Fibroblast of pulmonary artery (primary cell): ENCODE measurements at regions not wholly inside any gene's neighbourhood (a gene's known extent, or its start where the extent isn't known, plus 50 kb on each side); places are given as distances from the start of the nearest gene placed in this dataset.

Experiments
- DNase-seq: peaks from one replicate; pipeline ENCODE4 v3.0.0-alpha.2; 2010; ENCODE audit warnings: low read depth
- H3K4me3 ChIP-seq: replicated peaks from 2 replicates; pipeline ENCODE4 v1.5.1; 2011; ENCODE audit warnings: low read depth, mild to moderate bottlenecking, control low read depth, low read length, moderate library complexity
- CTCF ChIP-seq: IDR thresholded peaks from 2 replicates; pipeline ENCODE4 v1.5.1; 2011; ENCODE audit warnings: mild to moderate bottlenecking, control low read depth, low read length, inconsistent platforms; ENCODE audit errors: missing control alignments

- DNase-seq: no peak
- no peak for TF ChIP-seq CTCF
- no peak overlapping the region for H3K4me3 ChIP-seq
Observed at GRCh38 chr2:147386284-147386683, 458.5 kb upstream of the ACVR2A start.

GRCh38 chr2:147385600-147385999 lies 459.2 kb upstream of the ACVR2A start:
- TF ChIP-seq CTCF: no peak
- no peak overlapping the region for H3K4me3 ChIP-seq
- no peak for DNase-seq

- TF ChIP-seq CTCF: no peak
- DNase-seq: no peak
- H3K4me3 ChIP-seq: no peak overlapping the region
Observed at GRCh38 chr2:147384659-147385058, 460.2 kb upstream of the ACVR2A start.

- H3K4me3 ChIP-seq: no peak overlapping the region
- TF ChIP-seq CTCF: no peak
- DNase-seq: no peak
Observed at GRCh38 chr2:147382322-147382948, 462.4 kb upstream of the ACVR2A start.

GRCh38 chr2:147378403-147378802 lies 466.4 kb upstream of the ACVR2A start:
- no peak overlapping the region for H3K4me3 ChIP-seq
- no peak for DNase-seq
- TF ChIP-seq CTCF: no peak

GRCh38 chr2:147375073-147375472 lies 469.8 kb upstream of the ACVR2A start:
- no peak for TF ChIP-seq CTCF
- H3K4me3 ChIP-seq: no peak overlapping the region
- DNase-seq: no peak

GRCh38 chr2:147374423-147374811 lies 470.4 kb upstream of the ACVR2A start:
- no peak overlapping the region for H3K4me3 ChIP-seq
- TF ChIP-seq CTCF: no peak
- peak; percentile 14 for DNase-seq
